ENCODE measurements at regions not wholly inside any gene's neighbourhood (a gene's known extent, or its start where the extent isn't known, plus 50 kb on each side); places are given as distances from the start of the nearest gene placed in this dataset.
"Not testable (repeated sequence)": the region's sequence is repeated elsewhere in the genome, so short reads cannot be mapped to it uniquely, and the experiment has no call there.

- no peak overlapping the region for H3K27ac Mint-ChIP-seq (ENCODE audit: unreplicated experiment)
Observed at GRCh38 chr17:63042256-63042812, 76.3 kb downstream of the TANC2 start.

GRCh38 chr17:63057560-63057959 lies 91.5 kb downstream of the TANC2 start:
- not testable (repeated sequence) for H3K27ac Mint-ChIP-seq (ENCODE audit: unreplicated experiment); H3K9me3 Mint-ChIP-seq (ENCODE audit: unreplicated experiment); H3K4me1 Mint-ChIP-seq (ENCODE audit: unreplicated experiment); H3K27me3 Mint-ChIP-seq (ENCODE audit: unreplicated experiment); H3K36me3 Mint-ChIP-seq (ENCODE audit: unreplicated experiment); DNase-seq (ENCODE audit: extremely low spot score, unreplicated experiment); H3K4me3 Mint-ChIP-seq (ENCODE audit: unreplicated experiment)

More at GRCh38 chr17:63042256-63042812, 76.3 kb downstream of the TANC2 start:
- Mint-ChIP-seq H3K4me1 (ENCODE audit: unreplicated experiment) (peaks cover 41% of the 10 kb centered on the region), H3K27me3 (ENCODE audit: unreplicated experiment) (no peaks in the 10 kb centered on the region), H3K36me3 (ENCODE audit: unreplicated experiment) (no peaks in the 10 kb centered on the region), H3K9me3 (ENCODE audit: unreplicated experiment) (no peaks in the 10 kb centered on the region), H3K4me3 (ENCODE audit: unreplicated experiment) (no peak overlapping the region)
- DNase-seq (ENCODE audit: extremely low spot score, unreplicated experiment) = no peak
- no peak for TF ChIP-seq CTCF (IDR thresholded peaks at IDR 0.05)

GRCh38 chr17:63066158-63066813 lies 100.3 kb downstream of the TANC2 start:
- H3K27me3 Mint-ChIP-seq (ENCODE audit: unreplicated experiment) = no peaks in the 10 kb centered on the region
- H3K4me3 Mint-ChIP-seq (ENCODE audit: unreplicated experiment) = no peak overlapping the region
- TF ChIP-seq CTCF (IDR thresholded peaks at IDR 0.05) = no peak
- no peak for DNase-seq (ENCODE audit: extremely low spot score, unreplicated experiment)
- no peaks in the 10 kb centered on the region for H3K36me3 Mint-ChIP-seq (ENCODE audit: unreplicated experiment)
- no peak overlapping the region for H3K27ac Mint-ChIP-seq (ENCODE audit: unreplicated experiment)
- H3K9me3 Mint-ChIP-seq (ENCODE audit: unreplicated experiment) = no peaks in the 10 kb centered on the region
- H3K4me1 Mint-ChIP-seq (ENCODE audit: unreplicated experiment) = peaks cover 3% of the 10 kb centered on the region

GRCh38 chr17:63069245-63069644 lies 103.2 kb downstream of the TANC2 start:
- Mint-ChIP-seq H3K27ac (ENCODE audit: unreplicated experiment) (no peak overlapping the region), H3K36me3 (ENCODE audit: unreplicated experiment) (no peaks in the 10 kb centered on the region), H3K4me3 (ENCODE audit: unreplicated experiment) (no peak overlapping the region), H3K9me3 (ENCODE audit: unreplicated experiment) (no peaks in the 10 kb centered on the region), H3K27me3 (ENCODE audit: unreplicated experiment) (no peaks in the 10 kb centered on the region), H3K4me1 (ENCODE audit: unreplicated experiment) (peaks cover 3% of the 10 kb centered on the region)
- DNase-seq (ENCODE audit: extremely low spot score, unreplicated experiment) = no peak
- TF ChIP-seq CTCF (IDR thresholded peaks at IDR 0.05) = no peak

- TF ChIP-seq CTCF (IDR thresholded peaks at IDR 0.05) = no peak
- Mint-ChIP-seq H3K4me3 (ENCODE audit: unreplicated experiment) (no peak overlapping the region), H3K36me3 (ENCODE audit: unreplicated experiment) (no peaks in the 10 kb centered on the region), H3K9me3 (ENCODE audit: unreplicated experiment) (no peaks in the 10 kb centered on the region), H3K27ac (ENCODE audit: unreplicated experiment) (no peak overlapping the region), H3K4me1 (ENCODE audit: unreplicated experiment) (peaks cover 3% of the 10 kb centered on the region), H3K27me3 (ENCODE audit: unreplicated experiment) (no peaks in the 10 kb centered on the region)
- no peak for DNase-seq (ENCODE audit: extremely low spot score, unreplicated experiment)
Observed at GRCh38 chr17:63070031-63070430, 104.0 kb downstream of the TANC2 start.
